Astrocyte (in vitro differentiated cells and primary cell): ENCODE measurements at regions not wholly inside any gene's neighbourhood (a gene's known extent, or its start where the extent isn't known, plus 50 kb on each side); places are given as distances from the start of the nearest gene placed in this dataset.

Experiments
- EZH2 ChIP-seq: IDR thresholded peaks from 2 replicates; pipeline ENCODE4 v1.6.1; 2012; ENCODE audit warnings: mild to moderate bottlenecking, low read length, inconsistent platforms; ENCODE audit not compliant: insufficient read depth
- TF ChIP-seq, protein P1 (sequence below): IDR thresholded peaks from 2 replicates; pipeline ENCODE4 v1.5.1; 2011; ENCODE audit warnings: low read depth, mild to moderate bottlenecking, inconsistent platforms, low read length, moderate library complexity; ENCODE audit not compliant: insufficient read depth

DNA sequence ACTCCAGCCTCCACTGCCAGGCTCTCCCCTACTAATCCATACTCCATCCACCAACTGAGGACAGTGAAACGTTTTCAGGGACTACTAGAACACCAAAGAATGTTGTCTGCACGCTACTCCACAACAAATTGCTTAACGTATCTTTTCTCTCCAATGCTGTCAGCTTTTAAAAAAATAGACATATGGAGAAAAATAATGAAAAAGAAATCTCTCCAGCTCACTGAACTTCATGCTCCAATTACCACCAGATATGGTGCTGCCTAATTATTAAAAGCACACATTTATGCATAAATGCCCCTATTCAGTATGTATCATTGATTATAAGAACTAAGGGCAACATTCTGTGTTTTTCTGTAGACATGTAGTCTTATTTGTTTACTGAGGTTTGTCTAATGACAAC is 672.2 kb upstream of the ANO3 start:
- TF ChIP-seq, protein P1, sequence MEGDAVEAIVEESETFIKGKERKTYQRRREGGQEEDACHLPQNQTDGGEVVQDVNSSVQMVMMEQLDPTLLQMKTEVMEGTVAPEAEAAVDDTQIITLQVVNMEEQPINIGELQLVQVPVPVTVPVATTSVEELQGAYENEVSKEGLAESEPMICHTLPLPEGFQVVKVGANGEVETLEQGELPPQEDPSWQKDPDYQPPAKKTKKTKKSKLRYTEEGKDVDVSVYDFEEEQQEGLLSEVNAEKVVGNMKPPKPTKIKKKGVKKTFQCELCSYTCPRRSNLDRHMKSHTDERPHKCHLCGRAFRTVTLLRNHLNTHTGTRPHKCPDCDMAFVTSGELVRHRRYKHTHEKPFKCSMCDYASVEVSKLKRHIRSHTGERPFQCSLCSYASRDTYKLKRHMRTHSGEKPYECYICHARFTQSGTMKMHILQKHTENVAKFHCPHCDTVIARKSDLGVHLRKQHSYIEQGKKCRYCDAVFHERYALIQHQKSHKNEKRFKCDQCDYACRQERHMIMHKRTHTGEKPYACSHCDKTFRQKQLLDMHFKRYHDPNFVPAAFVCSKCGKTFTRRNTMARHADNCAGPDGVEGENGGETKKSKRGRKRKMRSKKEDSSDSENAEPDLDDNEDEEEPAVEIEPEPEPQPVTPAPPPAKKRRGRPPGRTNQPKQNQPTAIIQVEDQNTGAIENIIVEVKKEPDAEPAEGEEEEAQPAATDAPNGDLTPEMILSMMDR, result no peak
- no peak for TF ChIP-seq EZH2
